ENCODE measurements at regions not wholly inside any gene's neighbourhood (a gene's known extent, or its start where the extent isn't known, plus 50 kb on each side); places are given as distances from the start of the nearest gene placed in this dataset.
"Not testable (repeated sequence)": the region's sequence is repeated elsewhere in the genome, so short reads cannot be mapped to it uniquely, and the experiment has no call there.

DNA sequence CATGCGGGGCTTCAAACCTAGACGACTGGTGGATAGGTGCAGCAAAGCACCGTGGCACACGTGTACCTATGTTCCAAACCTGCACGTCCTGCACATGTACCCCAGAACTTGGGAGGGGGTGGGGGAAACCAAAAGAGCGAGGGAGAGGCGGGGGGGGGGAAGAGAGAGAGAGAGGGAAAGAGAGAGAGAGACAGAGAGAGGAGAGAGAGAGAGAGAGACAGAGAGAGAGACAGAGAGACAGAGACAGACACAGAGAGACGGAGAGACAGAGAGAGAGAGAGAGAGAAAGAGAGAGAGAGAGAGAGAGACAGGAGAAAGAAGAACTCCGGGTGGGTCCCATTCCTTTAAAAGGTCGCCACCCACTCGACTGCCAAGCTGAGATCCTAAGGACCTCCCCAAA, 55.9 kb upstream of the RNU2-1 start:
- not testable (repeated sequence) for H3K27me3 Mint-ChIP-seq, H3K9me3 Mint-ChIP-seq, H3K36me3 Mint-ChIP-seq, H3K4me1 Mint-ChIP-seq, DNase-seq, H3K27ac Mint-ChIP-seq, H3K4me3 Mint-ChIP-seq

GRCh38 chr17:43283606-43284005, 49.8 kb upstream of the RNU2-1 start:
- not testable (repeated sequence) for H3K4me3 Mint-ChIP-seq, H3K4me1 Mint-ChIP-seq, H3K27me3 Mint-ChIP-seq, H3K9me3 Mint-ChIP-seq, H3K27ac Mint-ChIP-seq, H3K36me3 Mint-ChIP-seq, DNase-seq
